HG03060 (cell line): ENCODE measurements at regions not wholly inside any gene's neighbourhood (a gene's known extent, or its start where the extent isn't known, plus 50 kb on each side); places are given as distances from the start of the nearest gene placed in this dataset.

ENCODE experiments used
- ATAC-seq: cut with Tn5 transposase; IDR thresholded peaks from one replicate; pipeline ENCODE4 v1.9.1; 2021; ENCODE audit warnings: low read depth, moderate number of reproducible peaks; ENCODE audit not compliant: unreplicated experiment

DNA sequence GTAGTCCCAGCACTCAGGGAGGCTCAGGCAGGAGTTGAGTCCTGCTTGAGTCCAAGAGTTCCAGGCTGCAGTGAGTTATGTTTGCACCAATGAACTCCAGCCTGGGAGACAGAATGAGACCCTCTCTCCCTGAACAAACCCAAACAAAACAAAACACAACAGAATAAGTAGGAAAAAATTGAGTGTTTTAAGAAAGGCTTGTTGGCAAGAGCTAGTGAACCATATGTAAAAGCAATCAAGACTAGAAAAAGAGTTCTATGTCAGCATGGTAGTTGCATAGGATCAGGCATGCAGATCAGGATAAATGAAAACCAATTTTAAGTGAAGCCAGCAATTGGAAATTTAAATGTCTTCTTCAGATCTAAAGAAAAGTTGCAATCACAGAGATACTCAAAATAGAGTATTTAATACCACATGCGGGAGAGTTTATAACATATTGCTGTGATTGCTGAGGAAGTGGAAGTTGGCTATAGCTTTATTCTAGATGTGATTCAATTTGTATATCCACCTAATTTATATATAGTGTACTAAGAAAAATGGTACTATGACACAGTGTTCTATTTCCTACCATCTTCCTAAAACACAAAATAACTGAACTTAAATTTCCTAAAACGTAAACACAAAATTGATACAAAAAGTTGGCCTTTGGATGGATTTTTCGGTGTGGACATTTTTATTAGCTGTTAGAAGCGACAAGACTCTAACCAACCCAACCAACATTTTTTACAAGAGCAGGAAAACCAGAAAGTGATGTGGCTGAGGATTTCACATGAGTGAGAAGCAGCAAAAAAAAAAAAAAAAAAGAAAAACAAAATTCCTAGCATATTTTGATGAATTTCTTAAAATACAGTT lies 101.9 kb upstream of the ROBO1 start:
- ATAC-seq: no peak

DNA sequence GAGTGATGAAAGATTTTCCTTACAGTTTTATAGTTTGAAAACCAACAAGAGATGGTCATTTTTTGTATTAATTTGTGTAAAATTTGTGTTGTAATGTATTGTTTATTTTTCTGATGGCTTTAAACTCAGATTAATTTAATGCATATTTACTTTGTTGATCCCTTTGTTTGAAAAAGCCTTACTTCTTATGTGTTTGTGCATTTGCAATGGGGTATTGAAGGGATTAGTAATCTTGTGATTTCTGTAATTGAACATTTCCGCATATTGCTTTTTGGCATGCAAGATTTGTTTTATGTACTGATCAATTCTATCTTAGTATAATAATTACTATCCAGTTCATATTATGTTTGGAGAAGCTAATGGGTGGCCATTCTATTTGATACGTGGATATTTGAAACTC lies 98.4 kb upstream of the ROBO1 start:
- no peak for ATAC-seq

GRCh38 chr3:79864077-79864476 lies 96.3 kb upstream of the ROBO1 start:
- ATAC-seq: no peak

GRCh38 chr3:79848876-79849275 lies 81.1 kb upstream of the ROBO1 start:
- ATAC-seq: no peak

DNA sequence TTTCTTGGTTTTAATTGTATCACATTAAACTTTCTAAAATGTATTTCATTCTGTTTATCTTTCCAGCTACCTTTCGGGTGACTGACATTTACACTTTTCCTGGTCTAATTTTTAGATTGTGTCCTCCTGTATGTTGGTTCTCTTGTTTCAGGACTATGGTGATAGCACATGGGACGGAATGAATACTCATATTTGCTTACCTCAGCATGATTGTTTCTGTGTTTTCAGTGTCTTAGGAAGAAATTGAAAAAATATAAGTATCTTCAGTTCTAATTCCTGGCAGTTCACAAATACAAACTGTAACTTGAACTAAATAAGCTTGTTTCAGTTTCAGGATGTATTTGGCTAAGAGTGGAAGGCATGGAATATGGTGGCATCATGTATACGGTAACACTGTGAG lies 80.1 kb upstream of the ROBO1 start:
- ATAC-seq: no peak

DNA sequence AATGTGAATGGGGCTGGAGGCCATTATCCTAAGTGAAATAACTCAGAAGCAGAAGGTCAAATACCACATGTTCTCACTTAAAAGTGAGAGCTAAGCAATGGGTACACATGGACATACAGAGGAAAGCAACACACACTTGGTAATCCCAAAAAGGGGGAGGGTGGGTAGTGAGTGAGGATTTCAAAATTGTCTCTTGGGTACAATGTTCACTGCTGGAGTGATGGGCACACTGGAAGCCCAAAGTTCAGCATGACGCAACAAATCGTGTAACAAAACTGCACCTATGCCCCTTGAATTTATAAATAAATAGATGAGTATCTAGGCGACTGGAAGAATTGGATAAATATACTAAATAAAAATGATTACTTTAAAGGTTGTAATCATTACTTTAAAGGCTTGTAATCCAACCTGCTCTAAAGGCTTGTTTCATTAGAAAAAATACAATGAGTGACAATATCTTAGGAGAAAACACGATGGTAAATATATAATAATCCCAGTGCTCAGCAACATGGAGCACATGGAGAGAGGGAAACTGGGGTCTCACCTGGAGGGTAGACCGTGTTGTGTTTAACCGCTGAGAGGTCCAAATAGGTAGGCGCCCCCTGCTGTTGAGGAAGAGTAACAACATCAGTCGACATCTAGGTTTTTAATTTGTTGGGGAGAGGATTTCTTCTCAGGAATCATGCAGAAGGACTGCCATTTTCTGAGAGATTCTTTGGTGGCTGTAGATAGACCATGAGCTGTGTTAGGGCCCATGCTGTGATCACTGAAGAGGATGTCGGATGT lies 78.5 kb upstream of the ROBO1 start:
- ATAC-seq: no peak

- ATAC-seq: no peak
Observed at GRCh38 chr3:79845546-79845945, 77.7 kb upstream of the ROBO1 start.

- ATAC-seq: no peak
Observed at GRCh38 chr3:79844176-79844575, 76.4 kb upstream of the ROBO1 start.

DNA sequence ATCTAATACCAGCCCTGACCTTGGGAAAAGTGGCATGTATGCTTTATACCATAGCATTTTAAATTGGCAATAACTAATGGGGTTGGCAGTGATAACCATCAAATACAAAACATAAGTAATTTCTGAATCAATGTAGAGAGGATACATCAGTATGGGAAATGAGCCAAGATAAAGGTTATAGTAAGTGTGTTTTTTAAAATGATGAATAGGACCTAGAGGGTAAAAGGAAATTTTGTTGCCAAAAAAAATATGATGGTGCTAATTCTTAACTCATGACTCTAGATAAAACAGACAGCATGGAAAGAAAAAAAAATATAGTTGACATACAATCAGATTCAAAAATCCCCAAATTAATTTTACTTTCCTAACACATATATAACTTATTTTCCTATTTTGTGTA lies 75.4 kb upstream of the ROBO1 start:
- ATAC-seq: no peak

DNA sequence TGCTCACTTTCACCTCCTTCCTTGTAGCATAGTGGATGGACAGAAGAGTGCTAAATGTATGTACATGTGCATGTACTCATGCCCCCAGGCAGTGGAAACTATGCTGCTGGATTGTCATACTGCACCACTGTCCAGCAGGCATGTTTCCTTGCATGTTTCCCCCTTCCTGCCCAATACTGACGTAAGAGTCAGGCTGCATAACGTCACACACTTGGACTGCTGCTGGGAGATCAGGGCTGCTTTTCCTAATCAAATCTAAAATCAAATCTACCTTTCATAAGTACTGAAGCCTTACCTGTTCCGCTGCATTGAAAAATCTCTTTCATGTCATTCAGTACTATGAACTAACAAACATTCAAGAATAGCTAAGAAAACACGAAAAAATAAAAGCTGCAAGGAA lies 67.9 kb upstream of the ROBO1 start:
- ATAC-seq: no peak

- ATAC-seq: no peak
Observed at GRCh38 chr3:79824166-79824565, 56.4 kb upstream of the ROBO1 start.

DNA sequence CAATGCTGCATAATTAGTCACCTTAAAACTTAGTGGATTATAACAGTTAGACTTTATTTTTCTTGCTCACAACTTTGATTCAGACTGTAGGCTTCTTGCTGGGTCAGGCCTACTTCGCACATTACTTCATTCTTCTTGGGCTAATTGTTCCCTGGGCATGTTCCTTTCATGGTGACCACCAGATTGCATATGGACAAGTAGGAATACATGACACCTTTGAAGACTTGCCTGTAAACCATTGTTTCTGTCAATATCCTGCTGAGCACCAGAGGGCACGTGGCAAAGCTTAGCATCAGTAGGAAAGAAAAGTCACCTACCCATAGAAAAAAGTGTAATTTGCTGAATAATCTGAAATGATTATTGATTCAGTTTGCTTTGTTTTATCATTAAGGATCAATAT lies 54.3 kb upstream of the ROBO1 start:
- no peak for ATAC-seq

GRCh38 chr3:79820089-79820488 lies 52.3 kb upstream of the ROBO1 start:
- ATAC-seq: no peak

DNA sequence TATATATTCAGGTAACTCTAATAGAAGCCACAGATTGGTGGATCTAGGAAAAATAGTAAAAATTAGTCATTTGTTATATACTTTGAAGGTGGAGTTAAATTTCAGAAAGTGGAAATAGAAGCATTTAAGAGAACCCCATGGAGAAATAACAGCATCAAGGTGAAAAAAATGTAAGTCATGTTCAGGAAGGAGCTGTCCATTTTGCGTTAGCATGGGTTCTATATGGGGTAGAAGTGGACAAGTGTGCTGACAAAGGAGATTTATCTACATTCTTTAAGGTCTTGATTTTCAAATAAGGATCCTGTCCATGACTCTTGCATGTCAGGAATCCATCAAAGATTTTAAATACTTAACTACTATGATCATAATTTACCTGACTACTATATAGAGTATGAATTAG lies 50.2 kb upstream of the ROBO1 start:
- ATAC-seq: no peak
